SK-N-SH (cell line): ENCODE measurements at regions not wholly inside any gene's neighbourhood (a gene's known extent, or its start where the extent isn't known, plus 50 kb on each side); places are given as distances from the start of the nearest gene placed in this dataset.

ENCODE experiments used
- CTCF ChIA-PET: fragments of 300-600, 350-600 bp; formaldehyde crosslinking; extraction: SDS; loops from one replicate; lab custom pipeline; 2021; lab: Yijun Ruan, JAX
- POLR2A ChIA-PET: fragments of 350-600 bp; sonication (Branson Sonifier 250); formaldehyde crosslinking; extraction: SDS; loops from one replicate; lab custom pipeline; 2020; ENCODE audit warnings: antibody characterized with exemption, inconsistent platforms; lab: Yijun Ruan, JAX
- DNase-seq: peaks from one replicate; pipeline ENCODE4 v3.0.0; 2012
- H2AFZ ChIP-seq: fragments of 200-600 bp; sonication (generic); 2 replicates; pipeline ENCODE4 v1.8.1; 2016; ENCODE audit warnings: antibody characterized with exemption, mild to moderate bottlenecking, low read depth
- H3F3A ChIP-seq: fragments of 200-600 bp; sonication (generic); replicated peaks from 2 replicates; pipeline ENCODE3; 2016; ENCODE audit warnings: antibody characterized with exemption, mild to moderate bottlenecking; ENCODE audit not compliant: insufficient read depth
- H3K27ac ChIP-seq, 2 experiments: fragments of 200-500 bp in 1 of 2; fragments of 200-600 bp in 1 of 2; sonication (Bioruptor generic) in 1 of 2; sonication (generic), shearing (Covaris generic) in 1 of 2; 2 replicates each; pipeline versions ENCODE4 v1.5.1 to v1.6.1; 2014 to 2016; ENCODE audit warnings: low read depth in 2 of 2, inconsistent platforms in 1 of 2, low read length in 1 of 2, mild to moderate bottlenecking in 1 of 2, mixed read lengths in 1 of 2
- H3K27me3 ChIP-seq: fragments of 200-600 bp; sonication (generic), shearing (Covaris generic); 2 replicates; pipeline ENCODE4 v1.6.1; 2016; ENCODE audit warnings: mixed run types; ENCODE audit not compliant: insufficient read depth
- H3K36me3 ChIP-seq, 2 experiments: fragments of 200-500 bp in 1 of 2; fragments of 200-600 bp in 1 of 2; sonication (Bioruptor generic) in 1 of 2; sonication (generic) in 1 of 2; replicated peaks in 1 of 2; 2 replicates each; pipeline versions ENCODE3 to v1.5.1; 2014 to 2016; ENCODE audit warnings: low read length in 1 of 2, mild to moderate bottlenecking in 1 of 2; ENCODE audit not compliant: insufficient read depth in 2 of 2, control insufficient read depth in 1 of 2
- H3K4me1 ChIP-seq, 2 experiments: fragments of 200-500 bp in 1 of 2; fragments of 200-600 bp in 1 of 2; sonication (Bioruptor generic) in 1 of 2; sonication (generic), shearing (Covaris generic) in 1 of 2; 2 replicates each; pipeline versions ENCODE4 v1.5.1 to v1.6.1; 2014 to 2016; ENCODE audit warnings: low read depth in 1 of 2, low read length in 1 of 2, mixed run types in 1 of 2; ENCODE audit not compliant: insufficient read depth in 2 of 2, control insufficient read depth in 1 of 2
- H3K4me2 ChIP-seq: fragments of 200-600 bp; sonication (generic), shearing (Covaris generic); 2 replicates; pipeline ENCODE4 v1.6.1; 2017; ENCODE audit warnings: mixed run types
- H3K4me3 ChIP-seq, 2 experiments: fragments of 200-500 bp in 1 of 2; fragments of 200-600 bp in 1 of 2; sonication (Bioruptor generic) in 1 of 2; sonication (generic), shearing (Covaris generic) in 1 of 2; 2 replicates each; pipeline versions ENCODE4 v1.5.1 to v1.8.1; 2014 to 2016; ENCODE audit warnings: low read depth in 2 of 2, inconsistent platforms in 1 of 2, low read length in 1 of 2, mild to moderate bottlenecking in 1 of 2, mixed read lengths in 1 of 2, moderate library complexity in 1 of 2
- H3K79me2 ChIP-seq: fragments of 200-600 bp; sonication (generic); 2 replicates; pipeline ENCODE4 v1.8.1; 2017; ENCODE audit warnings: mild to moderate bottlenecking; ENCODE audit not compliant: insufficient read depth
- H3K9ac ChIP-seq: fragments of 200-600 bp; sonication (generic); 2 replicates; pipeline ENCODE4 v1.6.1; 2017; ENCODE audit warnings: mixed run types
- H3K9me2 ChIP-seq: fragments of 200-600 bp; sonication (generic); 2 replicates; pipeline ENCODE4 v1.6.1; 2017; ENCODE audit warnings: mixed run types
- H3K9me3 ChIP-seq: fragments of 200-600 bp; sonication (generic); 2 replicates; pipeline ENCODE4 v1.6.1; 2017; ENCODE audit warnings: mixed run types, mild to moderate bottlenecking, moderate library complexity
- H4K20me1 ChIP-seq: fragments of 200-600 bp; sonication (generic); 2 replicates; pipeline ENCODE4 v1.6.1; 2017; ENCODE audit warnings: mild to moderate bottlenecking, mixed run types; ENCODE audit not compliant: insufficient read depth
- ELF1 ChIP-seq: IDR thresholded peaks from 2 replicates; pipeline ENCODE4 v1.4.0; 2012
- EP300 ChIP-seq, 2 experiments: IDR thresholded peaks; 2 replicates each; pipeline versions ENCODE4 v1.4.0 to v1.6.1; 2012; ENCODE audit warnings: borderline replicate concordance in 1 of 2, low read depth in 1 of 2, low read length in 1 of 2
- FOXM1 ChIP-seq: IDR thresholded peaks from 2 replicates; pipeline ENCODE4 v1.4.0; 2012; ENCODE audit warnings: low read depth, mild to moderate bottlenecking
- JUND ChIP-seq: IDR thresholded peaks from 2 replicates; pipeline ENCODE4 v1.4.0; 2012
- MEF2A ChIP-seq: IDR thresholded peaks from 2 replicates; pipeline ENCODE4 v1.4.0; 2012; ENCODE audit warnings: low read depth, borderline replicate concordance
- POLR2AphosphoS5 ChIP-seq: IDR thresholded peaks from 2 replicates; pipeline ENCODE4 v1.6.1; 2012; ENCODE audit warnings: low read depth, low read length
- RCOR1 ChIP-seq: fragments of 150-350 bp; IDR thresholded peaks from 2 replicates; pipeline ENCODE4 v1.6.1; 2017; ENCODE audit warnings: antibody characterized with exemption, low read length
- RFX5 ChIP-seq: IDR thresholded peaks from 2 replicates; pipeline ENCODE4 v1.6.1; 2012; ENCODE audit warnings: mild to moderate bottlenecking, improper control_type of control experiment, low read length
- SIN3A ChIP-seq: IDR thresholded peaks from 2 replicates; pipeline ENCODE4 v1.6.1; 2012; ENCODE audit warnings: low read depth, mild to moderate bottlenecking, low read length, moderate library complexity, borderline replicate concordance
- SMC3 ChIP-seq: IDR thresholded peaks from 2 replicates; pipeline ENCODE4 v1.6.1; 2012; ENCODE audit warnings: low read depth, low read length, improper control_type of control experiment
- TAF1 ChIP-seq: IDR thresholded peaks from 2 replicates; pipeline ENCODE4 v1.6.1; 2012; ENCODE audit warnings: low read depth, mild to moderate bottlenecking, low read length, moderate library complexity, borderline replicate concordance
- YY1 ChIP-seq: IDR thresholded peaks from 2 replicates; pipeline ENCODE4 v1.4.0; 2012; ENCODE audit warnings: low read depth, mild to moderate bottlenecking
- WGBS: methylation state at CpG from one replicate; pipeline ENCODE4 v1.1.6; 2017; ENCODE audit warnings: low lambda C conversion rate; 5-methylcytosine and 5-hydroxymethylcytosine counted together
- TF ChIP-seq, protein P1 (sequence below): IDR thresholded peaks from 2 replicates; pipeline ENCODE4; 2012
- TF ChIP-seq, protein P2 (sequence below): IDR thresholded peaks from 2 replicates; pipeline ENCODE4 v1.4.0; 2012; ENCODE audit warnings: low read depth, borderline replicate concordance
- TF ChIP-seq, protein P3 (sequence below): fragments of 200-600 bp; sonication (generic); IDR thresholded peaks from 2 replicates; pipeline ENCODE4 v1.6.1; 2017; ENCODE audit warnings: antibody characterized with exemption, mild to moderate bottlenecking, moderate library complexity

DNA sequence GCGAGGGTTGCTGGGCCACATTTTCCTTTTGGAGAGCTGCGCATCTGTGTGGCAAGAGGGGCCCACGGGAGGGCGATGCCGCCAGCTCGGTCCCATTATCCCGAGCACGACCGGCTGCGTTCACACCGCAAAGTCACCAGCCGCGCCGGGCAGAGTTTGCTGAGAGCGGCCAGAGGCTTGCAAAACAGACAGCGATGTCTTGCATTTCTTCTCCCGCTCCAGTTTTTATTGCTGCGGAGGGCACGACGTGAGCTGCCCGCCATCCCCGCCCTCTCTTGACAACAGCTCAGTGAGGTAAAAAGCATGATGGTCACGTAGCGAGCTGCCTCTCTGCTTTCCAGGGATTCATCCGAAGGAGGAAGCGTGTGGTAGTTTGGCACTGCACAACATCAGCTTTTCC, 102.1 kb upstream of the TENM3 start:
- TF ChIP-seq, protein P1, sequence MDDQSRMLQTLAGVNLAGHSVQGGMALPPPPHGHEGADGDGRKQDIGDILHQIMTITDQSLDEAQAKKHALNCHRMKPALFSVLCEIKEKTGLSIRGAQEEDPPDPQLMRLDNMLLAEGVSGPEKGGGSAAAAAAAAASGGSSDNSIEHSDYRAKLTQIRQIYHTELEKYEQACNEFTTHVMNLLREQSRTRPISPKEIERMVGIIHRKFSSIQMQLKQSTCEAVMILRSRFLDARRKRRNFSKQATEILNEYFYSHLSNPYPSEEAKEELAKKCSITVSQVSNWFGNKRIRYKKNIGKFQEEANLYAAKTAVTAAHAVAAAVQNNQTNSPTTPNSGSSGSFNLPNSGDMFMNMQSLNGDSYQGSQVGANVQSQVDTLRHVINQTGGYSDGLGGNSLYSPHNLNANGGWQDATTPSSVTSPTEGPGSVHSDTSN = no peak
- TF ChIP-seq POLR2AphosphoS5 = no peak
- TF ChIP-seq FOXM1 = no peak
- TF ChIP-seq, protein P2, sequence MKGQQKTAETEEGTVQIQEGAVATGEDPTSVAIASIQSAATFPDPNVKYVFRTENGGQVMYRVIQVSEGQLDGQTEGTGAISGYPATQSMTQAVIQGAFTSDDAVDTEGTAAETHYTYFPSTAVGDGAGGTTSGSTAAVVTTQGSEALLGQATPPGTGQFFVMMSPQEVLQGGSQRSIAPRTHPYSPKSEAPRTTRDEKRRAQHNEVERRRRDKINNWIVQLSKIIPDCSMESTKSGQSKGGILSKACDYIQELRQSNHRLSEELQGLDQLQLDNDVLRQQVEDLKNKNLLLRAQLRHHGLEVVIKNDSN = no peak
- TF ChIP-seq ELF1 = no peak
- TF ChIP-seq SMC3 = no peak
- TF ChIP-seq EP300 (IDR thresholded peaks at IDR 0.05; ENCODE audit: borderline replicate concordance in 1 of 2, low read depth in 1 of 2, low read length in 1 of 2) = no peak
- no peak for TF ChIP-seq RFX5
- TF ChIP-seq, protein P3, sequence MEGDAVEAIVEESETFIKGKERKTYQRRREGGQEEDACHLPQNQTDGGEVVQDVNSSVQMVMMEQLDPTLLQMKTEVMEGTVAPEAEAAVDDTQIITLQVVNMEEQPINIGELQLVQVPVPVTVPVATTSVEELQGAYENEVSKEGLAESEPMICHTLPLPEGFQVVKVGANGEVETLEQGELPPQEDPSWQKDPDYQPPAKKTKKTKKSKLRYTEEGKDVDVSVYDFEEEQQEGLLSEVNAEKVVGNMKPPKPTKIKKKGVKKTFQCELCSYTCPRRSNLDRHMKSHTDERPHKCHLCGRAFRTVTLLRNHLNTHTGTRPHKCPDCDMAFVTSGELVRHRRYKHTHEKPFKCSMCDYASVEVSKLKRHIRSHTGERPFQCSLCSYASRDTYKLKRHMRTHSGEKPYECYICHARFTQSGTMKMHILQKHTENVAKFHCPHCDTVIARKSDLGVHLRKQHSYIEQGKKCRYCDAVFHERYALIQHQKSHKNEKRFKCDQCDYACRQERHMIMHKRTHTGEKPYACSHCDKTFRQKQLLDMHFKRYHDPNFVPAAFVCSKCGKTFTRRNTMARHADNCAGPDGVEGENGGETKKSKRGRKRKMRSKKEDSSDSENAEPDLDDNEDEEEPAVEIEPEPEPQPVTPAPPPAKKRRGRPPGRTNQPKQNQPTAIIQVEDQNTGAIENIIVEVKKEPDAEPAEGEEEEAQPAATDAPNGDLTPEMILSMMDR = no peak
- no peak for TF ChIP-seq YY1
- no peak for TF ChIP-seq RCOR1
- TF ChIP-seq MEF2A = no peak
- no peak for TF ChIP-seq JUND
- TF ChIP-seq SIN3A = no peak
- no peak for TF ChIP-seq TAF1
- Histone ChIP-seq H3K9ac (no peak overlapping the region), H2AFZ (no peak overlapping the region), H4K20me1 (no peaks in the 10 kb centered on the region), H3K79me2 (peaks cover 6% of the 10 kb centered on the region; the same call in 1 of the 2 replicates), H3K27ac (no peak overlapping the region), H3K9me2 (no peaks in the 10 kb centered on the region), H3K4me1 (peaks cover 0 to 5% of the 10 kb centered on the region in 2 experiments; a peak in 3 of 4 replicates), H3K36me3 (no peaks in the 10 kb centered on the region), H3F3A (no peaks in the 10 kb centered on the region), H3K4me2 (no peak overlapping the region), H3K9me3 (no peaks in the 10 kb centered on the region), H3K4me3 (no peak overlapping the region), H3K27me3 (no peaks in the 10 kb centered on the region)
- POLR2A ChIA-PET = no interaction called here
- CTCF ChIA-PET = interaction anchor here (1.2 kb wide), 1 partner anchor 30 kb away, joined by 3 read pairs; no protein-coding TSS in a partner anchor
- WGBS = 90% methylated on average over 16 of the region's 26 CpGs
- DNase-seq = no peak
